NT2/D1 (cell line): ENCODE measurements at regions not wholly inside any gene's neighbourhood (a gene's known extent, or its start where the extent isn't known, plus 50 kb on each side); places are given as distances from the start of the nearest gene placed in this dataset.
"Not testable (repeated sequence)": the region's sequence is repeated elsewhere in the genome, so short reads cannot be mapped to it uniquely, and the experiment has no call there.

ENCODE experiments used
- DNase-seq: peaks from one replicate; pipeline ENCODE4 v3.0.0-alpha.2; 2011; ENCODE audit warnings: low read depth, low spot score
- H3K27me3 ChIP-seq: 2 replicates; pipeline ENCODE4 v1.6.0; 2011; ENCODE audit warnings: mild to moderate bottlenecking; ENCODE audit not compliant: insufficient read length, insufficient read depth
- H3K36me3 ChIP-seq: 2 replicates; pipeline ENCODE4 v1.6.1; 2011; ENCODE audit warnings: mild to moderate bottlenecking, low read length, mixed read lengths; ENCODE audit not compliant: insufficient read depth, insufficient read length
- H3K4me1 ChIP-seq: 2 replicates; pipeline ENCODE4 v1.5.1; 2011; ENCODE audit not compliant: insufficient read depth, insufficient read length
- H3K4me3 ChIP-seq: 2 replicates; pipeline ENCODE4 v1.5.1; 2011; ENCODE audit warnings: low read depth; ENCODE audit not compliant: insufficient read length
- H3K9ac ChIP-seq: 2 replicates; pipeline ENCODE4 v1.6.0; 2011; ENCODE audit warnings: low read depth; ENCODE audit not compliant: insufficient read length
- H3K9me3 ChIP-seq: 2 replicates; pipeline ENCODE4 v1.5.1; 2011; ENCODE audit warnings: mild to moderate bottlenecking, low read length; ENCODE audit not compliant: insufficient read depth
- SUZ12 ChIP-seq: IDR thresholded peaks from 2 replicates; pipeline ENCODE4 v1.6.1; 2011; ENCODE audit not compliant: insufficient read length, insufficient read depth; ENCODE audit errors: extremely low read depth
- YY1 ChIP-seq: IDR thresholded peaks from 2 replicates; pipeline ENCODE4 v1.6.1; 2011; ENCODE audit not compliant: insufficient read length, insufficient read depth
- ZNF274 ChIP-seq: IDR thresholded peaks from 2 replicates; pipeline ENCODE4 v1.6.1; 2011; ENCODE audit warnings: mild to moderate bottlenecking, low read depth, low read length

DNA sequence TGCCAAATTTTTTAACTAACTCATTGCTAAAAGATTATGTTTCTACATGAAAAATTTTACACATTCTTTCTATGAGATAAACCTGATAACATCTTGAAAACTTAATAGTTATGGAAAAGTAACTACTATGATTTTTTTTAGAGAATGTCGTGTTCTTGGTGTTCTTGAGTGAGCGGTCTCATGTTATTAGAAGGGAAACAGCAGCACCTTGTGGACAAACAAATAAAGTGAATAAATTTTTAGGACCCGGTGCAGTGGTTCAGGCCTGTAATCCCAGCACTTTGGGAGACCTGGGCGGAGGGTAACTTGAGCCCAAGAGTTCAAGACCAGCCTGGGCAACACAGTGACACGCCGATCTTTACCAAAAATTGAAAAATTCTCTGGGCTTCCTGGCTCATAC lies 166.0 kb downstream of the FOXD4L6 start:
- not testable (repeated sequence) for H3K4me3 ChIP-seq, H3K9ac ChIP-seq, H3K9me3 ChIP-seq, H3K36me3 ChIP-seq, DNase-seq, H3K4me1 ChIP-seq, H3K27me3 ChIP-seq

DNA sequence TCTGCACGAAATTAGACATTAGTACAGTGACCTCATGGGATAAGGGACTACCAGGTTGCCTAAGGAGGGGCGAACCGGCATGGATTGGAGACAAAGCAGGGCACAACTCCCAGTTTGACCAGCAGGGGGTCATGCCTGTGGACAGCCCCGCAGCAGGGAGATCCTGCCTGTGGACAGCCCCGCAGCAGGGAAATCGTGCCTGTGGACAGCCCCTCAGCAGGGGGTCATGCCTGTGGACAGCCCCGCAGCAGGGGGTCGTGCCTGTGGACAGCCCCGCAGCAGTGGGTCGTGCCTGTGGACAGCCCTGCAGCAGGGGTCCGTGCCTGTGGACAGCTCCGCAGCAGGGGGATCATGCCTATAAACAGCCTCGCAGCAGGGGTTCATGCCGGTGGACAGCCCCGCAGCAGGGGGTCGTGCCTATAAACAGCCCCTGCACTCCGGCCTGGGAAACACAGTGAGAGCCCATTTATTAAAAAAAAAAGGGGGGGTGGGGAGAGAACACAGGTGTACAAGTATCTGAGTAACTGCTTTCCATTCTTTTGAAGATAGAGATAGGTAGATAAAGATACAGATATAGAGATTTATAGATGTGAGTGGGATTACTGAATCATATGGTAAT lies 176.5 kb downstream of the FOXD4L6 start:
- H3K9me3 ChIP-seq, DNase-seq, H3K4me3 ChIP-seq, H3K9ac ChIP-seq, H3K4me1 ChIP-seq, H3K36me3 ChIP-seq, H3K27me3 ChIP-seq: not testable (repeated sequence)

DNA sequence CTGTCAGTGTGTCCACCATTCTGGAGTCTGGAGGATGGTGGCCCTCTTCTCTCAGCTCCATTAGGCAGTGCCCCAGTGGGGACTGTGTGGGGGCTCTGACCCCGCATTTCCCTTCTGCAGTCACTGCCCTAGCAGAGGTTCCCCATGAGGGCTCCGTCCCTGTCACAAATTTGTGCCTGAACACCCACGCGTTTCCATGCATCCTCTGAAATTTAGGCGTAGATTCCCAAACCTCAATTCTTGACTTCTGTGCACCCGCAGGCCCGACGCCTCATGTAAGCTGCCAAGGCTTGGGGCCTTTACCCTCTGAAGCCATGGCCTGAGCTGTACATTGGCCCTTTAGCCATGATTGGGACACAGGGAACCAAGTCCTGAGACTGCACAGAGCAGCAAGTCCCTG lies 182.3 kb downstream of the FOXD4L6 start:
- not testable (repeated sequence) for H3K9ac ChIP-seq, DNase-seq, H3K9me3 ChIP-seq, H3K4me1 ChIP-seq, H3K27me3 ChIP-seq, H3K4me3 ChIP-seq, H3K36me3 ChIP-seq

DNA sequence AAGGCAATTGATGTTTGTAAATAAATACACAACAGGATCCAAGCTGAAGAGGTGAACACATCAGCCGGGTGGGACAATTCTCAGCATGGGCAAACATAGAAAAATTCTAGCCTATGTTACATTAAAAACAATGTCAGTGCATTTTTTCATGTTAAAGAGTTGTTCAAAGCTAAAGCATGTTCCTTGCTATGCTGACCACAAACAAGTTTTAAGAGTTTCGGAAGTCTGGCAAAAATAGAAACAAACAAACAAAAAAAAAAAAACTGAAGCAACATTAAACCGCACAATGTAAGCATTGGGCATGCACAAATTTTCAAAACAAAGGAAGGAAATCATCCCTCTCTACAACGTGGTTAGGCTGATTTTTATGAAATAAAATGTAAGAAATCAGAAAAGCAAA lies 185.8 kb downstream of the FOXD4L6 start:
- H3K4me3 ChIP-seq, H3K9me3 ChIP-seq, H3K4me1 ChIP-seq, H3K36me3 ChIP-seq, DNase-seq, H3K9ac ChIP-seq, H3K27me3 ChIP-seq: not testable (repeated sequence)

DNA sequence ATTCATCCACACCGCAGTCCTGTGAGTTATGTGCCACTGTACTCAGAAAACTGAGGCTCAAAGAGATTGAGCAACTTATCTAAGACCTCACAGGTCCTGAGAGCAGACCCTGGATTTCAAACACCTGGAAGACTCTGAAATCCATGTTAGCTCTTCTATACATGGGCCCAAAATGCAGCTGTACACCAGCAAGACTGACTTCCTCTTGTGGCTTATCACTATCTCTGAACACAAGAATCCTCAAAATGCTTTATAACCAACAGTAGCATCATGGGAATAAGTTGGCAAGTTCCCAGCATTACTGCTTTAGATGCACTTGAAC lies 188.6 kb downstream of the FOXD4L6 start:
- not testable (repeated sequence) for H3K4me1 ChIP-seq, DNase-seq, H3K9me3 ChIP-seq, H3K36me3 ChIP-seq, H3K27me3 ChIP-seq, H3K9ac ChIP-seq, H3K4me3 ChIP-seq

DNA sequence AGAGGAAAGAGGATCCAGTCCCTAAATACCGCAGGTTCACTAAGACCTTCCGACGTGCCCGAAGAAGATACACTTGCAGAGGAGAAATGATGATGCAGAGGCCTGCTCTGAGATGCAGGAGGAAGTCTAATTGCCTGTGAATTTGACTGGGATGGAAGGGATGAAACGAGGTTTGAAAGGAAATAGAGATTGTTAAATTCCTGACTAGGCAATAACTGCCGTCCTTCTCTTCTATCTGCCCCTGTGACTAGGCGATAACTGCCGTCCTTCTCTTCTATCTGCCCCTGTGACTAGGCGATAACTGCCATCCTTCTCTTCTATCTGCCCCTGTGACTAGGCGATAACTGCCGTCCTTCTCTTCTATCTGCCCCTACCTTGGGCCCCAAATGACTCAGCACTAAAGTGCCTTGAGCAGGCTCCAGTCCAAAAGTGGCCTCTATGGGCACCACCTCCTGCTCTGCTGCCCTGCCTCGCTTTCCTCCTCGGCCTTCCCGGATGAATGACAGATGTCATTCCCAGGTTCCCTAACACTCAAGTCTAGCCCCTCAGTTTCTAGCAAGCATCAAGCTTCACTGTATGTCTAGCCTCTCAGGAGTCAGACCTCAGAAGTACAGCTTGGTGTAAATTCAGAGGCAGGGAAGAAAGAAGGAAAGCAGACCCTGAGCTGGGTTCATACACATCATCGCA lies 189.1 kb downstream of the FOXD4L6 start:
- not testable (repeated sequence) for H3K27me3 ChIP-seq, H3K9me3 ChIP-seq, H3K36me3 ChIP-seq, DNase-seq, H3K9ac ChIP-seq, H3K4me1 ChIP-seq, H3K4me3 ChIP-seq

DNA sequence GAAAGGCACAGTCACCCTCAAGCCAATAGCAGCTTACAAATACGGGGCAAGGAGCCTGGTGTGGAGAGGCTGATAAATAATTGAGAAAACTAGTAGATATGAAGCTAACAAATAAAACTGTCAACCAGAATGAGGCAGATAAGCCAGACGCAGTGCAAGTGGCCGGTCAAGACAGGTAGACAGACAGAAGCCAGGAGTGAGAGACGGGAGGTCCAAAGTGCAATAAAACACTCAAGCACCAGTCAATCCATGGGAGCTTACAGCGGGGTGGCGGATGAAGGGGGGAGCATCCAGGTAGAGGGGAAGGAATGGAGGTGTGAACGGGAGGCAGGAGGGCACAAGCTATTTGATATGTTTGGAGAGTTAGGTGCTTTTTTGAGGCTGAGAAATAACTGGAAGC lies 193.1 kb downstream of the FOXD4L6 start:
- TF ChIP-seq SUZ12 (no peak), ZNF274 (no peak), YY1 (no peak)
- no peak for DNase-seq
- no peaks in the 10 kb centered on the region for H3K4me1 ChIP-seq
- H3K4me3 ChIP-seq = no peak overlapping the region
- 0 out of 2 replicates have a peak, but pooled peaks cover 10% of the 10 kb centered on the region for H3K9me3 ChIP-seq
- no peaks in the 10 kb centered on the region for H3K27me3 ChIP-seq
- no peak overlapping the region for H3K9ac ChIP-seq
- H3K36me3 ChIP-seq = no peaks in the 10 kb centered on the region

DNA sequence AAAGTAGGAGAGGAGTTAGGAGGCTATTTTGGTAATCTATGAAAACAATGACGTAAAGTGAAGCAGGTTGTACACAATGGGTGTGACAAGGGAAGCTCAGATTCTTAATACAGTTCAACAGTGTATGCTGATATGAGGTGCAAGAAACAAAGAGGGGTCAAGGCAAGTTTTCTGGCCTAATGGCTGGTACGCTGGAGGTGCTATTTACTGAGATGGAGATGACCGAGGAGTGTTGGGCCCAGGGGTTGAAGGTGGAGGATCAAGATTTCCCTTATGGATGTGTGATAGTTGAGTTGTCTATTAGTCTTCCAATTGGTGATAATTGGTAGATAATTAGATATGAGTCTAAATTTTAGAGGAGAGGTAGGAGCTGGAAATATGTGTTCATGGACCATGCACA lies 194.0 kb downstream of the FOXD4L6 start:
- DNase-seq, H3K4me1 ChIP-seq, H3K36me3 ChIP-seq, H3K27me3 ChIP-seq, H3K9ac ChIP-seq, H3K4me3 ChIP-seq: not testable (repeated sequence)
- 0 out of 2 replicates have a peak, but pooled peaks cover 17% of the 10 kb centered on the region for H3K9me3 ChIP-seq

DNA sequence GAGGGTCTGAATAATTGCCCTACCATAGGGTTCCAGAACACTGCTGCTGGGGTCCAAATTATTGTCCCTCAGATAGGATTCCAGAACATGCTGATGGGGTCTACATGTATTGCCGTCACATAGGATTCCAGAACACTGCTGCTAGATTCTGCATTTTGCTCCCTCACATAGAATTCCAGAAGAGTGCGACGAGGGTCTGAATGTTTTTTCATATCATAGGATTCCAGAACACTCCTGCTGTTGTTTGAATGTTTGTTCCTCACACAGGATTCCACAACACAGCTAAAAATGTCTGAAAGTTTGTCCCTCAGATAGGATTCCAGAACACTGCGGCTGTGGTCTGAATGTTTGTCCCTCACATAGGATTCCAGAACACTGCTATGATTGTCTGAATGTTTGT lies 198.1 kb downstream of the FOXD4L6 start:
- peaks cover 40% of the 10 kb centered on the region for H3K9me3 ChIP-seq
- H3K36me3 ChIP-seq, H3K27me3 ChIP-seq: not testable (repeated sequence)

DNA sequence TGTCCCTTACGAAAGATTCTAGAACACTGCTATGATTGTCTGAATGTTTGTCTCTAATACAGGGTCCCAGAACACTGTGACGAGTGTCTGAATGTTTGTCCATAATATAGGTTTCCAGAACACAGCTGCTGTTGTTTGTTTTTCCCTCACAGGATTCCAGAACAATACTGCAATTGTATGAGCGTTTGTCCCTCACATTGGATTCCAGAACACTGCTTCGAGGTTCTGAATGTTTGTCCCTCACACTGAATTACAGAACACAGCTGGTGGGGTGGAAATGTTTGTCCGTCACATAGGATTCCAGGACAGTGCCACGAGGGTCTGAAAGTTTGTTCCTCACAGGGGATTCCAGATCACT lies 199.0 kb downstream of the FOXD4L6 start:
- H3K9me3 ChIP-seq = peaks cover 40% of the 10 kb centered on the region
- H3K4me1 ChIP-seq, H3K36me3 ChIP-seq, H3K27me3 ChIP-seq, H3K4me3 ChIP-seq, H3K9ac ChIP-seq, DNase-seq: not testable (repeated sequence)

More for the DNA sequence above, 198.1 kb downstream of the FOXD4L6 start:
- not testable (repeated sequence) for H3K4me1 ChIP-seq, DNase-seq, H3K4me3 ChIP-seq, H3K9ac ChIP-seq
